Natural killer cell (primary cell): ENCODE measurements at regions not wholly inside any gene's neighbourhood (a gene's known extent, or its start where the extent isn't known, plus 50 kb on each side); places are given as distances from the start of the nearest gene placed in this dataset.

Source experiments
- ATAC-seq, 3 donors: fragments of 150-1000 bp in 2 of 3; fragments of 200-7000 bp in 1 of 3; cut with Tn5 transposase; 1 replicate in 1 of 3; 2 replicates in 2 of 3; pipeline ENCODE4 v1.10.0; 2021; ENCODE audit warnings: mild to moderate bottlenecking in 2 of 3, moderate library complexity in 2 of 3
- DNase-seq, 2 donors: peaks; one replicate each; pipeline versions ENCODE4 v3.0.0 to v3.0.0-alpha.2; 2013 to 2021; ENCODE audit warnings: mixed read lengths in 1 of 2
- H3K27ac ChIP-seq: one replicate; pipeline ENCODE4 v1.5.1; 2013; ENCODE audit warnings: mild to moderate bottlenecking, low read length
- H3K27me3 ChIP-seq: one replicate; pipeline ENCODE4 v1.6.1; 2013; ENCODE audit warnings: low read length; ENCODE audit not compliant: control insufficient read depth, insufficient read depth
- H3K36me3 ChIP-seq: one replicate; pipeline ENCODE4 v1.6.1; 2013; ENCODE audit warnings: low read length; ENCODE audit not compliant: control insufficient read depth, insufficient read depth
- H3K4me1 ChIP-seq: one replicate; pipeline ENCODE4 v1.6.1; 2013; ENCODE audit warnings: low read length; ENCODE audit not compliant: control insufficient read depth, insufficient read depth
- H3K4me3 ChIP-seq: one replicate; pipeline ENCODE4 v1.5.1; 2013; ENCODE audit warnings: low read length
- H3K9me3 ChIP-seq: one replicate; pipeline ENCODE4 v1.6.1; 2013; ENCODE audit warnings: low read length; ENCODE audit not compliant: control insufficient read depth, insufficient read depth
- H3K27ac Mint-ChIP-seq, 2 donors: one replicate each; pipeline ENCODE4 v1.8.0; 2022; ENCODE audit warnings: mild to moderate bottlenecking in 2 of 2, mixed read lengths in 2 of 2, moderate library complexity in 1 of 2
- H3K27me3 Mint-ChIP-seq, 2 donors: one replicate each; pipeline ENCODE4 v1.8.0; 2022; ENCODE audit warnings: low read depth in 2 of 2, mixed read lengths in 2 of 2
- H3K36me3 Mint-ChIP-seq: one replicate; pipeline ENCODE4 v1.8.0; 2022; ENCODE audit warnings: mixed read lengths
- H3K4me1 Mint-ChIP-seq, 2 donors: one replicate each; pipeline ENCODE4 v1.8.0; 2022; ENCODE audit warnings: mixed read lengths in 2 of 2
- H3K4me3 Mint-ChIP-seq: one replicate; pipeline ENCODE4 v1.8.0; 2022; ENCODE audit warnings: mild to moderate bottlenecking, moderate library complexity, mixed read lengths
- H3K9me3 Mint-ChIP-seq, 2 donors: one replicate each; pipeline ENCODE4 v1.8.0; 2022; ENCODE audit warnings: mixed read lengths in 2 of 2
- CTCF ChIP-seq: fragments of 200-600 bp; IDR thresholded peaks from one replicate; pipeline ENCODE4 v1.8.0; 2022; ENCODE audit warnings: antibody characterized with exemption
- WGBS: methylation state at CpG from one replicate; pipeline ENCODE4 v1.1.7; 2013; ENCODE audit warnings: missing lambda C conversion rate; ENCODE audit not compliant: insufficient coverage; 5-methylcytosine and 5-hydroxymethylcytosine counted together
- intact Hi-C: fragments of 100-400 bp; cut with micrococcal nuclease; formaldehyde crosslinking; loops from one replicate; pipeline ENCODE4 v1.14.2; 2022

- Mint-ChIP-seq H3K4me3 (no peak overlapping the region), H3K36me3 (peaks cover 14% of the 10 kb centered on the region), H3K4me1 (no peaks in the 10 kb centered on the region), H3K9me3 (peaks cover 8 to 17% of the 10 kb centered on the region in 2 donors), H3K27ac (no peak overlapping the region), H3K27me3 (no peaks in the 10 kb centered on the region)
- intact Hi-C loops, result no loop called here
- no peak overlapping the region for H3K4me3 ChIP-seq
- no peaks in the 10 kb centered on the region for H3K27me3 ChIP-seq
- ATAC-seq (no peak), DNase-seq (no peak)
- H3K4me1 ChIP-seq, result no peaks in the 10 kb centered on the region
- peaks cover 2% of the 10 kb centered on the region for H3K9me3 ChIP-seq
- TF ChIP-seq CTCF, result no peak
- no peak overlapping the region for H3K27ac ChIP-seq
- no peaks in the 10 kb centered on the region for H3K36me3 ChIP-seq
These were observed 1634.1 kb downstream of the PLA2G4A start for GRCh38 chr1:188462837-188463236.

- H3K4me3 Mint-ChIP-seq, result no peak overlapping the region
- TF ChIP-seq CTCF, result no peak
- ATAC-seq (no peak), DNase-seq (no peak)
- Histone ChIP-seq H3K27me3 (no peaks in the 10 kb centered on the region), H3K36me3 (no peaks in the 10 kb centered on the region), H3K9me3 (peaks cover 2% of the 10 kb centered on the region), H3K4me1 (no peaks in the 10 kb centered on the region), H3K27ac (no peak overlapping the region), H3K4me3 (no peak overlapping the region)
- no peaks in the 10 kb centered on the region for H3K27me3 Mint-ChIP-seq
- no peaks in the 10 kb centered on the region for H3K4me1 Mint-ChIP-seq
- H3K27ac Mint-ChIP-seq, result no peak overlapping the region
- H3K36me3 Mint-ChIP-seq, result peaks cover 3% of the 10 kb centered on the region
- intact Hi-C loops, result no loop called here
- 91% methylated on average over 1 of the region's 2 CpGs for WGBS
- H3K9me3 Mint-ChIP-seq, result peaks cover 4 to 10% of the 10 kb centered on the region in 2 donors
These were observed 1635.2 kb downstream of the PLA2G4A start for GRCh38 chr1:188463919-188464318.

- no peaks in the 10 kb centered on the region for H3K36me3 ChIP-seq
- intact Hi-C loops, result no loop called here
- DNase-seq (no peak), ATAC-seq (no peak)
- Mint-ChIP-seq H3K4me3 (no peak overlapping the region), H3K27ac (no peak overlapping the region), H3K27me3 (no peaks in the 10 kb centered on the region), H3K9me3 (peaks cover 3 to 9% of the 10 kb centered on the region in 2 donors), H3K4me1 (no peaks in the 10 kb centered on the region), H3K36me3 (no peaks in the 10 kb centered on the region)
- no peak for TF ChIP-seq CTCF
- H3K27ac ChIP-seq, result no peak overlapping the region
- no peak overlapping the region for H3K4me3 ChIP-seq
- no peaks in the 10 kb centered on the region for H3K4me1 ChIP-seq
- WGBS, result 34% methylated on average over 3 of the region's 4 CpGs
- no peaks in the 10 kb centered on the region for H3K9me3 ChIP-seq
- H3K27me3 ChIP-seq, result no peaks in the 10 kb centered on the region
These were observed 1637.8 kb downstream of the PLA2G4A start for GRCh38 chr1:188466539-188466938.

- Mint-ChIP-seq H3K4me3 (no peak overlapping the region), H3K27ac (no peak overlapping the region), H3K4me1 (no peaks in the 10 kb centered on the region), H3K27me3 (no peaks in the 10 kb centered on the region), H3K9me3 (peaks cover 8 to 27% of the 10 kb centered on the region in 2 donors), H3K36me3 (peaks cover 15% of the 10 kb centered on the region)
- 88% methylated on average over 1 of the region's 1 CpG for WGBS
- ATAC-seq, result no peak
- Histone ChIP-seq H3K4me1 (no peaks in the 10 kb centered on the region), H3K27me3 (no peaks in the 10 kb centered on the region), H3K4me3 (no peak overlapping the region), H3K36me3 (no peaks in the 10 kb centered on the region), H3K27ac (no peak overlapping the region), H3K9me3 (peaks cover 5% of the 10 kb centered on the region)
- no peak for TF ChIP-seq CTCF
- intact Hi-C loops, result no loop called here
- DNase-seq, result no peak
These were observed 1647.9 kb downstream of the PLA2G4A start for GRCh38 chr1:188476606-188477005.
